ENCODE measurements at regions not wholly inside any gene's neighbourhood (a gene's known extent, or its start where the extent isn't known, plus 50 kb on each side); places are given as distances from the start of the nearest gene placed in this dataset.

DNA sequence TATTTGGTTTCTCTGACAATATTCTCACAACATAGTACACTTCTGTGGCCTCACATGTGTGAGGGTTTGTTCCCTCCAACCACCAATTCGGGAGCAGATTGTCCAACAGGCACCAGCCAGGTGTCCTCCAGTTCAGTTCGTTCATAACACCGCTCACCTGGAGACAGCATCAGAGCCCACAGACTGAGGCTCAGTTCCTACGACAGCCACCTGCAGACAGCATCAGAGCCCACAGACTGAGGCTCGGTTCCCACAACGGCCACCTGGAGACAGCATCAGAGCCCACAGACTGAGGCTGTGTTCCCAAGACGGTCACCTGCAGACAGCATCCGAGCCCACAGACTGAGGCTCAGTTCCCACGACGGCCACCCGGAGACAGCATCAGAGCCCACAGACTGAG, 58.2 kb upstream of the SNTG2 start:
- H3K36me3 ChIP-seq: no peaks in the 10 kb centered on the region
- no peak for DNase-seq
- no peak for TF ChIP-seq POLR2A (IDR thresholded peaks at IDR 0.05)
- no peak for TF ChIP-seq POLR2AphosphoS5 (IDR thresholded peaks at IDR 0.05)
- TF ChIP-seq EP300 (IDR thresholded peaks at IDR 0.05): no peak
- TF ChIP-seq, protein P1, sequence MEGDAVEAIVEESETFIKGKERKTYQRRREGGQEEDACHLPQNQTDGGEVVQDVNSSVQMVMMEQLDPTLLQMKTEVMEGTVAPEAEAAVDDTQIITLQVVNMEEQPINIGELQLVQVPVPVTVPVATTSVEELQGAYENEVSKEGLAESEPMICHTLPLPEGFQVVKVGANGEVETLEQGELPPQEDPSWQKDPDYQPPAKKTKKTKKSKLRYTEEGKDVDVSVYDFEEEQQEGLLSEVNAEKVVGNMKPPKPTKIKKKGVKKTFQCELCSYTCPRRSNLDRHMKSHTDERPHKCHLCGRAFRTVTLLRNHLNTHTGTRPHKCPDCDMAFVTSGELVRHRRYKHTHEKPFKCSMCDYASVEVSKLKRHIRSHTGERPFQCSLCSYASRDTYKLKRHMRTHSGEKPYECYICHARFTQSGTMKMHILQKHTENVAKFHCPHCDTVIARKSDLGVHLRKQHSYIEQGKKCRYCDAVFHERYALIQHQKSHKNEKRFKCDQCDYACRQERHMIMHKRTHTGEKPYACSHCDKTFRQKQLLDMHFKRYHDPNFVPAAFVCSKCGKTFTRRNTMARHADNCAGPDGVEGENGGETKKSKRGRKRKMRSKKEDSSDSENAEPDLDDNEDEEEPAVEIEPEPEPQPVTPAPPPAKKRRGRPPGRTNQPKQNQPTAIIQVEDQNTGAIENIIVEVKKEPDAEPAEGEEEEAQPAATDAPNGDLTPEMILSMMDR (IDR thresholded peaks at IDR 0.05): no peak
- H3K4me3 ChIP-seq: no peak overlapping the region
- intact Hi-C loops (cut with DNase I; ENCODE audit: low total_unique reads): no loop called here
- 83 to 90% (median 87%) methylated on average over 10 to 11 of the region's 11 CpGs for WGBS, 5 donors
- H3K27me3 ChIP-seq: peaks cover 0 to 12% (median 8%) of the 10 kb centered on the region in 3 donors
- peaks cover 0 to 19% (median 17%) of the 10 kb centered on the region in 4 donors for H3K9me3 ChIP-seq
- no peaks in the 10 kb centered on the region for H3K4me1 ChIP-seq
- no peak overlapping the region for H3K27ac ChIP-seq

- no peak for TF ChIP-seq EP300 (IDR thresholded peaks at IDR 0.05)
- no peak for TF ChIP-seq POLR2AphosphoS5 (IDR thresholded peaks at IDR 0.05)
- TF ChIP-seq, protein P1 (IDR thresholded peaks at IDR 0.05): no peak
- H3K4me1 ChIP-seq: no peaks in the 10 kb centered on the region
- intact Hi-C loops (cut with DNase I; ENCODE audit: low total_unique reads): no loop called here
- H3K9me3 ChIP-seq: peaks cover 0 to 12% (median 10%) of the 10 kb centered on the region in 4 donors
- 56 to 64% (median 59%) methylated on average over 4 of the region's 4 CpGs for WGBS, 5 donors
- no peak overlapping the region for H3K27ac ChIP-seq
- H3K27me3 ChIP-seq: peaks cover 0 to 12% (median 8%) of the 10 kb centered on the region in 3 donors
- DNase-seq: no peak
- no peak overlapping the region for H3K4me3 ChIP-seq
- H3K36me3 ChIP-seq: no peaks in the 10 kb centered on the region
These were observed 58.9 kb upstream of the SNTG2 start for GRCh38 chr2:891734-892133.

DNA sequence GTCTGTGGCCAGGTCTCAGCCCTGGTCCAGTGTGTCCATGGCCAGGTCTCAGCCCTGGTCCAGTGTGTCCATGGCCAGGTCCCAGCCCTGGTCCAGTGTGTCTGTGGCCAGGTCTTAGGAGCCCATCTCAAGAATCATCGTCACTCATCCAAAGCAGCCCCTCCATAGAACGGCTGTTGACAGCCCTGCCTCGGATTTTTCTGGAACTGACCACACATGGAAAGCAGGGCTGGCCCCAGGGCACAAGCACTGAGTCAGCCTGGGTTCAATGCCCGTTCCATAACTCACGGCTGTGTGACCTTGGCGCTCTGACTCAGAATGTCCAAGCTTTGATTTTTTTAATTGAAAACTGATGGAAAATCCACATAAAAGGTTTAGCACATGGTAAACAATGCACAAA, 59.9 kb upstream of the SNTG2 start:
- Histone ChIP-seq H3K4me1 (no peaks in the 10 kb centered on the region), H3K27ac (no peak overlapping the region), H3K9me3 (peaks cover 0 to 2% (median under 1%) of the 10 kb centered on the region in 4 donors), H3K27me3 (peaks cover 0 to 16% (median 8%) of the 10 kb centered on the region in 3 donors), H3K4me3 (no peak overlapping the region), H3K36me3 (no peaks in the 10 kb centered on the region)
- no peak for TF ChIP-seq POLR2A (IDR thresholded peaks at IDR 0.05)
- TF ChIP-seq, protein P1 (IDR thresholded peaks at IDR 0.05): no peak
- TF ChIP-seq POLR2AphosphoS5 (IDR thresholded peaks at IDR 0.05): no peak
- no peak for TF ChIP-seq EP300 (IDR thresholded peaks at IDR 0.05)
- WGBS, 5 donors: 71 to 85% (median 81%) methylated on average over 6 of the region's 6 CpGs
- no peak for DNase-seq
- intact Hi-C loops (cut with DNase I; ENCODE audit: low total_unique reads): no loop called here

- Histone ChIP-seq H3K27me3 (peaks cover 0 to 22% (median 8%) of the 10 kb centered on the region in 3 donors), H3K4me3 (no peak overlapping the region), H3K9me3 (no peaks in the 10 kb centered on the region), H3K36me3 (no peaks in the 10 kb centered on the region), H3K27ac (no peak overlapping the region), H3K4me1 (no peaks in the 10 kb centered on the region)
- WGBS, 5 donors: 83 to 90% (median 87%) methylated on average over 8 of the region's 8 CpGs
- no peak for DNase-seq
- TF ChIP-seq POLR2A (IDR thresholded peaks at IDR 0.05) (no peak), EP300 (IDR thresholded peaks at IDR 0.05) (no peak), POLR2AphosphoS5 (IDR thresholded peaks at IDR 0.05) (no peak)
- TF ChIP-seq, protein P1 (IDR thresholded peaks at IDR 0.05): no peak
- intact Hi-C loops (cut with DNase I; ENCODE audit: low total_unique reads): no loop called here
These were observed 60.4 kb upstream of the SNTG2 start for GRCh38 chr2:890214-890613.

Data from stomach (tissue), 8 donors.